Epithelial cell of esophagus (primary cell): ENCODE measurements at regions not wholly inside any gene's neighbourhood (a gene's known extent, or its start where the extent isn't known, plus 50 kb on each side); places are given as distances from the start of the nearest gene placed in this dataset.
A peak's percentile ranks its signal among the peaks of the same experiment; 100 is the strongest.

Experiments used
- DNase-seq: peaks from one replicate; pipeline ENCODE4 v3.0.0; 2010; ENCODE audit warnings: low read depth
- H3K4me3 ChIP-seq: 2 replicates; pipeline ENCODE4 v1.5.1; 2011; ENCODE audit warnings: mild to moderate bottlenecking, low read length, control low read depth
- CTCF ChIP-seq: IDR thresholded peaks from 2 replicates; pipeline ENCODE4 v1.5.1; 2011; ENCODE audit warnings: low read depth, mild to moderate bottlenecking, low read length, control low read depth, inconsistent platforms; ENCODE audit not compliant: insufficient read depth; ENCODE audit errors: missing control alignments

GRCh38 chr2:59874361-59874760 is 679.1 kb downstream of the BCL11A start:
- H3K4me3 ChIP-seq: no peak overlapping the region
- no peak for TF ChIP-seq CTCF
- no peak for DNase-seq

GRCh38 chr2:59871830-59872229 is 681.6 kb downstream of the BCL11A start:
- no peak for DNase-seq
- H3K4me3 ChIP-seq: no peak overlapping the region
- no peak for TF ChIP-seq CTCF

- no peak overlapping the region for H3K4me3 ChIP-seq
- TF ChIP-seq CTCF: no peak
- DNase-seq: no peak
Observed at GRCh38 chr2:59868981-59869380, 684.5 kb downstream of the BCL11A start.

- no peak overlapping the region for H3K4me3 ChIP-seq
- peak; percentile 15 for DNase-seq
- no peak for TF ChIP-seq CTCF
Observed at GRCh38 chr2:59866436-59866835, 687.0 kb downstream of the BCL11A start.

GRCh38 chr2:59858540-59858939 is 694.9 kb downstream of the BCL11A start:
- no peak overlapping the region for H3K4me3 ChIP-seq
- TF ChIP-seq CTCF: no peak
- no peak for DNase-seq

GRCh38 chr2:59857109-59857508 is 696.3 kb downstream of the BCL11A start:
- no peak for TF ChIP-seq CTCF
- H3K4me3 ChIP-seq: no peak overlapping the region
- no peak for DNase-seq

GRCh38 chr2:59856391-59856790 is 697.1 kb downstream of the BCL11A start:
- no peak for TF ChIP-seq CTCF
- DNase-seq: no peak
- no peak overlapping the region for H3K4me3 ChIP-seq
